Parathyroid adenoma (tissue), 2 donors: ENCODE measurements at regions not wholly inside any gene's neighbourhood (a gene's known extent, or its start where the extent isn't known, plus 50 kb on each side); places are given as distances from the start of the nearest gene placed in this dataset.

ENCODE experiments used
- H2AFZ ChIP-seq: fragments of 300-600 bp; sonication (generic); one replicate; pipeline ENCODE4 v1.7.0; 2017; ENCODE audit warnings: antibody characterized with exemption, mild to moderate bottlenecking
- H3K27ac ChIP-seq: fragments of 300-600 bp; sonication (generic); one replicate; pipeline ENCODE4 v1.7.0; 2017
- H3K27me3 ChIP-seq: fragments of 300-600 bp; sonication (generic); one replicate; pipeline ENCODE4 v1.7.0; 2017; ENCODE audit warnings: low read length; ENCODE audit not compliant: control insufficient read depth, insufficient read depth
- H3K36me3 ChIP-seq: fragments of 300-600 bp; sonication (generic); one replicate; pipeline ENCODE4 v1.7.0; 2017; ENCODE audit warnings: low read length; ENCODE audit not compliant: control insufficient read depth, insufficient read depth
- H3K4me1 ChIP-seq: fragments of 300-600 bp; sonication (generic); one replicate; pipeline ENCODE4 v1.7.0; 2017; ENCODE audit warnings: control low read depth
- H3K4me2 ChIP-seq: fragments of 300-600 bp; sonication (generic); one replicate; pipeline ENCODE4 v1.7.0; 2017; ENCODE audit warnings: low read length
- H3K4me3 ChIP-seq: fragments of 300-600 bp; sonication (generic); one replicate; pipeline ENCODE4 v1.7.0; 2017; ENCODE audit warnings: low read depth, low read length
- H3K79me2 ChIP-seq: fragments of 300-600 bp; sonication (generic); one replicate; pipeline ENCODE4 v1.7.0; 2017; ENCODE audit warnings: control low read depth
- H3K9ac ChIP-seq: fragments of 300-600 bp; sonication (generic); one replicate; pipeline ENCODE4 v1.7.0; 2017; ENCODE audit warnings: mild to moderate bottlenecking
- H3K9me3 ChIP-seq: fragments of 300-600 bp; sonication (generic); one replicate; pipeline ENCODE4 v1.7.0; 2017; ENCODE audit warnings: low read length; ENCODE audit not compliant: control insufficient read depth
- TF ChIP-seq, protein P1 (sequence below): fragments of 300-600 bp; sonication (generic); IDR thresholded peaks from one replicate; pipeline ENCODE4 v1.7.0; 2017; ENCODE audit warnings: antibody characterized with exemption, mild to moderate bottlenecking
- donor health status: primary hyperparathyroidism.

DNA sequence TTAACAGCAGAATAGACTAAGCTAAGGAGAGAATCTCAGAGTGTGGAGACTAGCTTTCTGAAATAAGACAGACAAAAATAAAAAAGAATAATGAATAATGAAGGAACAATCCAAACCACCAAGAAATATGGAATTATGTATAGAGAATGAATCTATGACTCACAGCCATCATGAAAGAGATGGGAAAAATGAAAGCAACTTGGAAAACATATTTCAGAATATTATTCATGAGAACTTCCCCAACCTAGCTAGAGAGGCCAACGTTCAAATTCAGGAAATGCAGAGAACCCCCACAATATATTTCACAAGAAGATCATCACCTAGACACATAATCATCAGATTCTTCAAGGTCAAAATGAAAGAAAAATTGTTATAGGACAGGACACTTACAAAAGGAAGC is 349.0 kb upstream of the MPDZ start:
- Histone ChIP-seq H3K9me3 (no peaks in the 10 kb centered on the region), H3K36me3 (no peaks in the 10 kb centered on the region)

DNA sequence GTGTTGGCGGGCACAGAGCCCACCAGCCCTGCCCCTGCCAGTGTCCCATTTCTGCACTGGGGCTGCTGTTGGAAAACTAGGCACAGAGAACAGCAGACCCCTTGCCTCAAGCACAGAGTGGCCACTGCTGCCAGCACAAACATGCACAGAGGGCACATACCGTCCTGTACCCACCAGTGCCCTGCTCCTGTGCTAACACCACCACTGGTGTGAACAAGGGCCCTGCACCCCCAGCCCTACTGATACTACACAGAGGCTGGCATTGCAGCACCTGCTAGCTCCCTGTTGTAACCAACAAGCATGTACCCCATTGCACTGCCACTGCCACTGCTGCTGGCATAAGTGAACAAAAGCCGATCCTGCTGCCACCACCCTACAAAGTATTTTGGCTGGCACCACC is 348.0 kb upstream of the MPDZ start:
- TF ChIP-seq, protein P1, sequence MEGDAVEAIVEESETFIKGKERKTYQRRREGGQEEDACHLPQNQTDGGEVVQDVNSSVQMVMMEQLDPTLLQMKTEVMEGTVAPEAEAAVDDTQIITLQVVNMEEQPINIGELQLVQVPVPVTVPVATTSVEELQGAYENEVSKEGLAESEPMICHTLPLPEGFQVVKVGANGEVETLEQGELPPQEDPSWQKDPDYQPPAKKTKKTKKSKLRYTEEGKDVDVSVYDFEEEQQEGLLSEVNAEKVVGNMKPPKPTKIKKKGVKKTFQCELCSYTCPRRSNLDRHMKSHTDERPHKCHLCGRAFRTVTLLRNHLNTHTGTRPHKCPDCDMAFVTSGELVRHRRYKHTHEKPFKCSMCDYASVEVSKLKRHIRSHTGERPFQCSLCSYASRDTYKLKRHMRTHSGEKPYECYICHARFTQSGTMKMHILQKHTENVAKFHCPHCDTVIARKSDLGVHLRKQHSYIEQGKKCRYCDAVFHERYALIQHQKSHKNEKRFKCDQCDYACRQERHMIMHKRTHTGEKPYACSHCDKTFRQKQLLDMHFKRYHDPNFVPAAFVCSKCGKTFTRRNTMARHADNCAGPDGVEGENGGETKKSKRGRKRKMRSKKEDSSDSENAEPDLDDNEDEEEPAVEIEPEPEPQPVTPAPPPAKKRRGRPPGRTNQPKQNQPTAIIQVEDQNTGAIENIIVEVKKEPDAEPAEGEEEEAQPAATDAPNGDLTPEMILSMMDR: no peak

More for the DNA sequence above, 349.0 kb upstream of the MPDZ start:
- Histone ChIP-seq H3K27ac (no peak overlapping the region), H3K4me2 (no peak overlapping the region), H3K4me1 (no peaks in the 10 kb centered on the region), H3K9ac (no peak overlapping the region), H3K4me3 (no peak overlapping the region), H2AFZ (no peak overlapping the region), H3K79me2 (no peaks in the 10 kb centered on the region), H3K27me3 (no peaks in the 10 kb centered on the region)
- TF ChIP-seq, protein P1: no peak

DNA sequence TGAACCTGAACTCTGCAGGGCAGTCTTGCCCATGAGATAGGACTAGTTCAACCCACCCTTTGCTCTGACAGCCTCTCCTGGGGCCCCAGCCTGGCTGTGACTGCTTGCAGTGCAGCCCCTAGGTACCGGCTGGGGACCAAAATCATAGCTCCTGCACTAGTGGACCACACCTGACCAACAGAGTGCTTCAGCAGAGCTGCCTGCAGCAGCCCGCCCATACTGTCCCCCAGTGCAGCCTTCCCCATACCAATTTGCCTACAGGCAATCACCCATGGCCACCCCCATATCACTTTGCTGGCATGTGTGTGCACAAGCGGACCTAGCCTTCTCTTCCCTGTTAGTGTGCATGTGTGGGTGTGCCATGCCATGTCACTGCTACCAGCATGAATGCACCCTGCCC is 347.6 kb upstream of the MPDZ start:
- no peaks in the 10 kb centered on the region for H3K4me1 ChIP-seq
- H3K36me3 ChIP-seq: no peaks in the 10 kb centered on the region
- H3K4me2 ChIP-seq: no peak overlapping the region
- H3K27me3 ChIP-seq: no peaks in the 10 kb centered on the region
- no peak overlapping the region for H3K4me3 ChIP-seq
- TF ChIP-seq, protein P1: no peak
- H3K79me2 ChIP-seq: no peaks in the 10 kb centered on the region
- no peak overlapping the region for H2AFZ ChIP-seq
- H3K9me3 ChIP-seq: no peaks in the 10 kb centered on the region
- no peak overlapping the region for H3K27ac ChIP-seq
- H3K9ac ChIP-seq: no peak overlapping the region

More for the DNA sequence above, 348.0 kb upstream of the MPDZ start:
- Histone ChIP-seq H3K4me1 (no peaks in the 10 kb centered on the region), H3K79me2 (no peaks in the 10 kb centered on the region), H3K9ac (no peak overlapping the region), H2AFZ (no peak overlapping the region), H3K36me3 (no peaks in the 10 kb centered on the region), H3K27me3 (no peaks in the 10 kb centered on the region), H3K4me2 (no peak overlapping the region), H3K9me3 (no peaks in the 10 kb centered on the region), H3K27ac (no peak overlapping the region), H3K4me3 (no peak overlapping the region)

DNA sequence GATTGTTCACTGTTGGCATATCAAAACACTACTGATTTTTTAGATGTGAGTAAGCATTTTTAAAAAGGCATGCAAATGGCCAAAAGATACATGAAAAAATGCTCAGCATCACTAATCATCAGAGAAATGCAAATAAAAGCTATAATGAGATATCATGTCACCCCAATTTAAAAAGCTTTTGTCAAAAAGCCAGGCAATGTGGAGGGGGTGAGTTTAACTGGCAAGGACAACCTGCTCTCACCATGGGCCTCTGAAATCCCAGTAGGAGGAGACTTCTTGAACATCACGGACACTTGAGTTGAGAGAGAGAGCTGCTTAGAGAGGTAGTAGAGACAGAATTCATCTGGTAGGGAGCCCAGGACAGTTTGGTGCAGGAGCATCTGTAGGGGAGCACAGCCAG is 347.1 kb upstream of the MPDZ start:
- no peaks in the 10 kb centered on the region for H3K9me3 ChIP-seq
- TF ChIP-seq, protein P1: no peak
- H3K27me3 ChIP-seq: no peaks in the 10 kb centered on the region
- H3K27ac ChIP-seq: no peak overlapping the region
- no peak overlapping the region for H2AFZ ChIP-seq
- H3K4me3 ChIP-seq: no peak overlapping the region
- H3K79me2 ChIP-seq: no peaks in the 10 kb centered on the region
- H3K9ac ChIP-seq: no peak overlapping the region
- no peaks in the 10 kb centered on the region for H3K36me3 ChIP-seq
- H3K4me2 ChIP-seq: no peak overlapping the region
- H3K4me1 ChIP-seq: no peaks in the 10 kb centered on the region

DNA sequence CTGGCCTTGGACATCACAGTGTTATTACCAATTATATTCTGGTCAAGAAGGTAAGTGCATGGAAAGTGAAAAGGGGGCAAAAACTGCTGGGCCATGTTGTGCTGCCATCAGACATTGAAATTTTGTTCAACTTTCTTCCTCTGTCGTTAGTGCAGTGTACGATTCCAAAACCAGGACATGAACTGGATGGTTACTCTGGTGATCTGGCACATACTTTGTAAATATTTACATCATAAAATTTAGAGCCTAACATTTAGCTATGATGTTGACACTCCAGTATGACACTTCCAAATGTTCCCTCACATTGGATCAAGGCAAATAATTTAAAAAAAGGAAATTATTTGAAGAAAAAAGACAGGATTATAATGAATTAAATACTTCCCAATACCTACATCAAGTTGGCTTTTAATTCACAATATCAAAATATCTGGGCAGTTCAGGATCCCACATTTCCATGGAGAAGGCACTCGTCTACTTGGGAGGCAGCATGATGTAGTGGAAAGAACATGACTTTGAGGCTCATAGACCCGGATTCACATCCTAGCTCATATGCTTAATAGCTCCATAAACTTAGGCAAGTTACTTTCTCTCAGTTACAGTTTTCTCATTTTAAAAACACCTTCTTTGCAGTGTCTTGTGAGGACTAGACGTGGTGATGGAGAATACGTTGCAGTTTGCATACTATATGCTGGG is 342.5 kb upstream of the MPDZ start:
- Histone ChIP-seq H3K4me3 (no peak overlapping the region), H3K27ac (no peak overlapping the region), H3K79me2 (no peaks in the 10 kb centered on the region), H3K9ac (no peak overlapping the region), H3K4me1 (no peaks in the 10 kb centered on the region), H3K9me3 (no peaks in the 10 kb centered on the region), H3K36me3 (no peaks in the 10 kb centered on the region), H3K27me3 (no peaks in the 10 kb centered on the region), H2AFZ (no peak overlapping the region), H3K4me2 (no peak overlapping the region)
- TF ChIP-seq, protein P1: no peak
